Kidney epithelial cell (primary cell): ENCODE measurements at regions not wholly inside any gene's neighbourhood (a gene's known extent, or its start where the extent isn't known, plus 50 kb on each side); places are given as distances from the start of the nearest gene placed in this dataset.

Experiments
- DNase-seq: peaks from one replicate; pipeline ENCODE4 v3.0.0-alpha.2; 2010; ENCODE audit warnings: low read depth
- H3K27me3 ChIP-seq: 2 replicates; pipeline ENCODE4 v1.6.0; 2011; ENCODE audit warnings: low read length; ENCODE audit not compliant: control insufficient read depth, insufficient read depth
- H3K36me3 ChIP-seq: 2 replicates; pipeline ENCODE4 v1.5.1; 2011; ENCODE audit warnings: low read length; ENCODE audit not compliant: control insufficient read depth, insufficient read depth
- H3K4me3 ChIP-seq: 2 replicates; pipeline ENCODE4 v1.5.1; 2011; ENCODE audit warnings: low read depth, mild to moderate bottlenecking, control low read depth, low read length
- TF ChIP-seq, protein P1 (sequence below): IDR thresholded peaks from 2 replicates; pipeline ENCODE4 v1.5.1; 2011; ENCODE audit warnings: mild to moderate bottlenecking, moderate library complexity, low read length, control low read depth, inconsistent platforms; ENCODE audit not compliant: insufficient read depth, poor library complexity, severe bottlenecking

- H3K36me3 ChIP-seq: no peaks in the 10 kb centered on the region
- H3K4me3 ChIP-seq: no peak overlapping the region
- DNase-seq: no peak
- H3K27me3 ChIP-seq: no peaks in the 10 kb centered on the region
- TF ChIP-seq, protein P1, sequence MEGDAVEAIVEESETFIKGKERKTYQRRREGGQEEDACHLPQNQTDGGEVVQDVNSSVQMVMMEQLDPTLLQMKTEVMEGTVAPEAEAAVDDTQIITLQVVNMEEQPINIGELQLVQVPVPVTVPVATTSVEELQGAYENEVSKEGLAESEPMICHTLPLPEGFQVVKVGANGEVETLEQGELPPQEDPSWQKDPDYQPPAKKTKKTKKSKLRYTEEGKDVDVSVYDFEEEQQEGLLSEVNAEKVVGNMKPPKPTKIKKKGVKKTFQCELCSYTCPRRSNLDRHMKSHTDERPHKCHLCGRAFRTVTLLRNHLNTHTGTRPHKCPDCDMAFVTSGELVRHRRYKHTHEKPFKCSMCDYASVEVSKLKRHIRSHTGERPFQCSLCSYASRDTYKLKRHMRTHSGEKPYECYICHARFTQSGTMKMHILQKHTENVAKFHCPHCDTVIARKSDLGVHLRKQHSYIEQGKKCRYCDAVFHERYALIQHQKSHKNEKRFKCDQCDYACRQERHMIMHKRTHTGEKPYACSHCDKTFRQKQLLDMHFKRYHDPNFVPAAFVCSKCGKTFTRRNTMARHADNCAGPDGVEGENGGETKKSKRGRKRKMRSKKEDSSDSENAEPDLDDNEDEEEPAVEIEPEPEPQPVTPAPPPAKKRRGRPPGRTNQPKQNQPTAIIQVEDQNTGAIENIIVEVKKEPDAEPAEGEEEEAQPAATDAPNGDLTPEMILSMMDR: no peak
Observed at GRCh38 chr3:139157161-139157932, 112.7 kb upstream of the PRR23C start.

- Histone ChIP-seq H3K27me3 (peaks cover 5% of the 10 kb centered on the region), H3K36me3 (no peaks in the 10 kb centered on the region), H3K4me3 (no peak overlapping the region)
- TF ChIP-seq, protein P1: no peak
- no peak for DNase-seq
Observed at GRCh38 chr3:139159356-139159755, 114.7 kb upstream of the PRR23C start.

- Histone ChIP-seq H3K36me3 (no peaks in the 10 kb centered on the region), H3K4me3 (no peak overlapping the region), H3K27me3 (no peaks in the 10 kb centered on the region)
- TF ChIP-seq, protein P1: no peak
- DNase-seq: no peak
Observed at GRCh38 chr3:139173372-139174108, 128.8 kb upstream of the PRR23C start.

DNA sequence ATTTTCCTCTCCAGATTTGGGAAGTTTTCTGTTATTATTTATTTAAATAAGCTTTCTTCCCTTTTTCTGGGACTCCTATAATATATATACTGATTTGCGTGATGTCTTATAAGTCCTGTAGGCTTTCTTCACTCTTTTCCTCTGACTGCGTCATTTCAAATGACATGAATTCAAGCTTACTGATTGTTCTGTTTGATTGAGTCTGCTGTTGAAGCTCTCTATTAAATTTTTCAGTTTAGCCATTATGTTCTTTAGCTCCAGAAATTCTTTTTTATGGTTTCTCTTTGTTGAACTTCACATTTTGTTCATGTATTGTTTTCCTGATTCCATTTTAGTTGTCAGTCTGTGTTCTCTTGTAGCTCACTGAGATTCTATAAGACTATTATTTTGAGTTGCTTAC is 135.8 kb upstream of the PRR23C start:
- no peaks in the 10 kb centered on the region for H3K36me3 ChIP-seq
- H3K4me3 ChIP-seq: no peak overlapping the region
- TF ChIP-seq, protein P1: no peak
- DNase-seq: no peak
- no peaks in the 10 kb centered on the region for H3K27me3 ChIP-seq

DNA sequence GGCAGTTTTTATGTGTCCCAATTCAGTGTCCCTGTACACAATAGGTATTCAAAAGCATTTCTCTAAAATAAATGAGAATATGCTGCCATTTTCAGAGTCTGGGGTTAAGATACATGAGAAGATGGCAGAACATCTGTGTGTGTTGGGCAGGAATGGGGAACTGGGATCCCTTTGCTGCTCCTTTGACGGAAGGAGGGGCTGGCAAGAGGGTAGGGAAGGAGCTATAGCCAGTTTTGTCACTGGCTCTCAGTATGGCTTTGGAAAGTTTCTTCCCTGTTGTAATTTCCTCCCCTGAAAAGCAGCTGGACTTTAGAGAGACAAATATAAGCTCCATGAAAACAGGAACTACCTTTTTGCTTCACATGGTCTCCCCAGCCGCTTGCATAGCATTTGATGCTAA is 137.5 kb upstream of the PRR23C start:
- Histone ChIP-seq H3K4me3 (no peak overlapping the region), H3K27me3 (no peaks in the 10 kb centered on the region), H3K36me3 (no peaks in the 10 kb centered on the region)
- TF ChIP-seq, protein P1: no peak
- no peak for DNase-seq
